Ascending aorta (tissue), 2 donors: ENCODE measurements at regions not wholly inside any gene's neighbourhood (a gene's known extent, or its start where the extent isn't known, plus 50 kb on each side); places are given as distances from the start of the nearest gene placed in this dataset.

Experiments used
- DNase-seq, 2 donors: peaks; one replicate each; pipeline ENCODE4 v3.0.0-alpha.2; 2019; ENCODE audit warnings: low spot score in 2 of 2
- H3K27ac ChIP-seq, 2 donors: fragments of 200-600 bp; sonication (generic); one replicate each; pipeline ENCODE4 v1.5.1; 2016 to 2017; ENCODE audit warnings: mild to moderate bottlenecking in 1 of 2
- H3K27me3 ChIP-seq: fragments of 200-600 bp; sonication (generic); one replicate; pipeline ENCODE4 v1.5.1; 2017
- H3K36me3 ChIP-seq, 2 donors: fragments of 200-600 bp; sonication (generic); one replicate each; pipeline ENCODE4 v1.5.1; 2016
- H3K4me1 ChIP-seq, 2 donors: fragments of 200-600 bp; sonication (generic); one replicate each; pipeline ENCODE4 v1.5.1; 2016 to 2017; ENCODE audit warnings: mild to moderate bottlenecking in 1 of 2
- H3K4me3 ChIP-seq, 2 donors: fragments of 200-600 bp; sonication (generic); one replicate each; pipeline ENCODE4 v1.5.1; 2016 to 2017; ENCODE audit warnings: mild to moderate bottlenecking in 1 of 2
- H3K9me3 ChIP-seq, 2 donors: fragments of 200-600 bp; sonication (generic); one replicate each; pipeline ENCODE4 v1.5.1; 2016
- intact Hi-C: fragments of 100-400 bp; cut with DNase I; formaldehyde crosslinking; loops from one replicate; pipeline ENCODE4 v1.15.1; 2023
- TF ChIP-seq, protein P1 (sequence below), 3 experiments: fragments of 200-600 bp in 2 of 3; fragments of 450-650 bp in 1 of 3; sonication (generic) in 2 of 3; IDR thresholded peaks; one replicate each; pipeline ENCODE4 v1.5.1; 2016 to 2019; ENCODE audit warnings: antibody characterized with exemption in 3 of 3, mild to moderate bottlenecking in 1 of 3, moderate library complexity in 1 of 3

DNA sequence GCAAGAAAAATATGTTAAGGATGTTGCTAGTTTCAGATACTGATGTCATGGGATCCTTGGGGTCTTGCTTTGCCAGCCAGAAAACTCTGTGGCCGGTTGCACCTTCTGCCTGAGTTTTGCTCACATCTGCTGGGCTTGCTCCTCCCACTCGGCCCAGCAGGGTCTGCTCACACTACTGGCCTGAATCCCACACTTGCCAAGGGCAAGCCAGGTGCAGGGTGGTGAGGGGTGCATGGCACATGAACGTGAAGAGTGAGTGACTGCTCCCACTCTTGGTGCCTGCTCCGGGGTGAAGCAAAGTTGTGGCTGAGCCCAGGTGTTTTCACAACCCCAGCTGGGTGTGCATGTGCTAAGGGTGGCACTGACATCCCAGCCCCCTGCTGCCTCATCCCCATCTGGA is 83.1 kb upstream of the STARD4 start:
- no peaks in the 10 kb centered on the region for H3K36me3 ChIP-seq
- intact Hi-C loops, result no loop called here
- no peaks in the 10 kb centered on the region for H3K9me3 ChIP-seq
- no peak overlapping the region for H3K4me3 ChIP-seq
- no peak for DNase-seq
- TF ChIP-seq, protein P1, sequence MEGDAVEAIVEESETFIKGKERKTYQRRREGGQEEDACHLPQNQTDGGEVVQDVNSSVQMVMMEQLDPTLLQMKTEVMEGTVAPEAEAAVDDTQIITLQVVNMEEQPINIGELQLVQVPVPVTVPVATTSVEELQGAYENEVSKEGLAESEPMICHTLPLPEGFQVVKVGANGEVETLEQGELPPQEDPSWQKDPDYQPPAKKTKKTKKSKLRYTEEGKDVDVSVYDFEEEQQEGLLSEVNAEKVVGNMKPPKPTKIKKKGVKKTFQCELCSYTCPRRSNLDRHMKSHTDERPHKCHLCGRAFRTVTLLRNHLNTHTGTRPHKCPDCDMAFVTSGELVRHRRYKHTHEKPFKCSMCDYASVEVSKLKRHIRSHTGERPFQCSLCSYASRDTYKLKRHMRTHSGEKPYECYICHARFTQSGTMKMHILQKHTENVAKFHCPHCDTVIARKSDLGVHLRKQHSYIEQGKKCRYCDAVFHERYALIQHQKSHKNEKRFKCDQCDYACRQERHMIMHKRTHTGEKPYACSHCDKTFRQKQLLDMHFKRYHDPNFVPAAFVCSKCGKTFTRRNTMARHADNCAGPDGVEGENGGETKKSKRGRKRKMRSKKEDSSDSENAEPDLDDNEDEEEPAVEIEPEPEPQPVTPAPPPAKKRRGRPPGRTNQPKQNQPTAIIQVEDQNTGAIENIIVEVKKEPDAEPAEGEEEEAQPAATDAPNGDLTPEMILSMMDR (IDR thresholded peaks at IDR 0.05), result no peak
- no peak overlapping the region for H3K27ac ChIP-seq
- H3K27me3 ChIP-seq, result no peaks in the 10 kb centered on the region
- H3K4me1 ChIP-seq, result no peaks in the 10 kb centered on the region

DNA sequence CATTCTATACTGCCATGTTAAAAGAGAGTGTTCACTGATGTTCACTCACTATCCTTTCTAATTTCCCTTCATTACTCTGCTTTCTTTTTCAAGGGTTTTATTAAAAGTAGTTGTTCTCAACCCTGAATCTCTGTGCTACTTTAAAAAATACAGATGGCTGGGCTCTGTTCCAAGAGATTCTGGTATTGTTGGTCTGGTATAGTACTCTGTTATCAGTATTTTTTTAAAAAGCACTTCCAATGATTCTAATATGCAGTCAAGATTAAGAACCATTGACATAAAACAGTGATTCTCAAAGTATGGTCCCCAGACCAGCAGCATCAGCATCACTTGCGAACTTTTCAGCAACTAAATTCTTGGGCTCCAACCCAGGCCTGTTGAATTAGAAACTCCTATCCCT is 77.0 kb upstream of the STARD4 start:
- no peaks in the 10 kb centered on the region for H3K9me3 ChIP-seq
- intact Hi-C loops, result no loop called here
- DNase-seq, result no peak

DNA sequence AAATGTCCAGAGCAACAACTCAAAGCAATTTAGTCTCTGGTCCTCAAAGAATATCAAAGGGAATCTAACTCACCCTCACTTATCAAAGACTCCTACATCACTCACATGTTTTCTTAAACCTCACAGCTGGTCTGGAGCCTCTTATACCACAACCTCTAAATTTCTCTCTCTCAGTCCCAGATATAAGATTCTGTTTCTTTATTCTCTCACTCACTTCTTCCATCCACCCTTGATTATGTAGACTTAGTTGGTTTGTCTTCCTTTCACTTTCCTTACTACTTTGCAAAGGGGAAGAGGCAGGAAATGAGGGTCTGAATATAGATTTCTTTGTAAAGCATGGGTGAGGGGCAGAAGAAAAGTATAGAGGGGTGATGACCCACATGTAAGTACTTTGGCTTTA is 75.4 kb upstream of the STARD4 start:
- no peaks in the 10 kb centered on the region for H3K9me3 ChIP-seq
- H3K4me3 ChIP-seq, result no peak overlapping the region
- intact Hi-C loops, result no loop called here
- H3K27ac ChIP-seq, result no peak overlapping the region
- TF ChIP-seq, protein P1 (IDR thresholded peaks at IDR 0.05), result no peak
- no peaks in the 10 kb centered on the region for H3K27me3 ChIP-seq
- no peaks in the 10 kb centered on the region for H3K36me3 ChIP-seq
- DNase-seq, result no peak
- H3K4me1 ChIP-seq, result no peaks in the 10 kb centered on the region

More for the DNA sequence above, 77.0 kb upstream of the STARD4 start:
- TF ChIP-seq, protein P1 (IDR thresholded peaks at IDR 0.05), result no peak
- Histone ChIP-seq H3K4me1 (no peaks in the 10 kb centered on the region), H3K36me3 (no peaks in the 10 kb centered on the region), H3K27me3 (no peaks in the 10 kb centered on the region), H3K4me3 (no peak overlapping the region), H3K27ac (no peak overlapping the region)

DNA sequence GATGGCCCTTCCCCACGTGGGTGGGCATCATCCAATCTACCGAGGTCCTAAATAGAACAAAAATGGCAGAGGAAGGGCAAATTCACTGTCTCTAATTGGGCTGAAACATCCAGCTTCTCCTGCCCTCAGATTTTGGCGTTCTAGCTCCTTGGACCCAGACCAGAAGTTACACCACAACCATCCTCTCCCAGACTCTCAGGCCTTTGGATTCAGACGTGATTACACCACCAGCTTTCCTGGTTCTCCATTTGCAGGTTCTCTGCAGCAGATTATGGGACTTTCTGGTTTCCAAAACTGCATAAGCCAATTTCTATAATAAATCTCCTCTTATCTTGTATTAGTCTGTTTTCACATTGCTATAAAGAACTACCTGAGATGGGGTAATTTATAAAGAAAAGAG is 73.6 kb upstream of the STARD4 start:
- no peaks in the 10 kb centered on the region for H3K27me3 ChIP-seq
- H3K9me3 ChIP-seq, result no peaks in the 10 kb centered on the region
- TF ChIP-seq, protein P1 (IDR thresholded peaks at IDR 0.05), result no peak
- no peak overlapping the region for H3K4me3 ChIP-seq
- H3K27ac ChIP-seq, result no peak overlapping the region
- no peaks in the 10 kb centered on the region for H3K4me1 ChIP-seq
- DNase-seq, result no peak
- intact Hi-C loops, result no loop called here
- no peaks in the 10 kb centered on the region for H3K36me3 ChIP-seq

DNA sequence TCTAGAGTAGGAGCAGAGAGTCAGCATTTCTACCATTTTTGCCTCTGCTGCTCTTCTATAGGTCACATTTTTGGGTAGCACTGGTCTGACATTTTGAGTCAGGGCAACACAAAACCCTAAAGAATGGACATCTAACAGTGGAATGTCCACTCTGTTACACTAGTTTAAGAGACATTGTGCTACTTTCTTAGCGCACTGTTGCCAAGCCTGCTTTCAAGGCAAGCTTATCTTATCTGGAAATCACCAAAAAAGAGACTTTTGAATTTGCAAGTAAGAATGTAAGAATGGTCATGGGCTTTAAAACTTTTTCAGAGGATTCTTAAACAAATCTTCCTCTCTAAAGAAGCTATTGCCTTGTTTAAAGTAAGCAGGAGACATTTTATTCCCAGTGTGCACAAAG is 73.0 kb upstream of the STARD4 start:
- no peak for DNase-seq
- no peaks in the 10 kb centered on the region for H3K9me3 ChIP-seq
- no peaks in the 10 kb centered on the region for H3K27me3 ChIP-seq
- no peaks in the 10 kb centered on the region for H3K4me1 ChIP-seq
- intact Hi-C loops, result no loop called here
- H3K27ac ChIP-seq, result no peak overlapping the region
- TF ChIP-seq, protein P1 (IDR thresholded peaks at IDR 0.05), result no peak
- no peak overlapping the region for H3K4me3 ChIP-seq
- no peaks in the 10 kb centered on the region for H3K36me3 ChIP-seq

DNA sequence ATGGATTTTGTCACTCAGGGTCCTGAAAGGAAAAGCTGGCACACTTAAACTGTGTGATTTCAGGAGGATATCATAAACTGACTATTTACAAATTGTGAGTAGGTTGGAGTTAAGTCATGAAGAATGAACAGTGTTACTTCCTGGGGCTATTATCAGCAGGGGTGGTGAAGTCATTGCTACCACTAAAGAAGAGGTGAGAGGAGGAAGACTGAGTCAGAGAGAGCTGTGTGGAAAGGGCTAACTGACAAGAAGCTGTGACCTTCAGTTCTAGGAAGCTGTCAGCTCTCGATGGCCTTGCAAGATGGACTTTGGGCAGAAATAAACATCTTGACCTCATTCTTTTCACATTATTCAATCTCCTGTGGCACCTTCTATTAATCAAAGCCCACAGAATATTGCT is 72.3 kb upstream of the STARD4 start:
- intact Hi-C loops, result no loop called here
- no peak for DNase-seq
- TF ChIP-seq, protein P1 (IDR thresholded peaks at IDR 0.05), result no peak
- no peak overlapping the region for H3K27ac ChIP-seq
- H3K4me3 ChIP-seq, result no peak overlapping the region
- H3K9me3 ChIP-seq, result no peaks in the 10 kb centered on the region
- no peaks in the 10 kb centered on the region for H3K4me1 ChIP-seq
- H3K36me3 ChIP-seq, result no peaks in the 10 kb centered on the region
- H3K27me3 ChIP-seq, result no peaks in the 10 kb centered on the region
